NB4 (cell line): ENCODE measurements at regions not wholly inside any gene's neighbourhood (a gene's known extent, or its start where the extent isn't known, plus 50 kb on each side); places are given as distances from the start of the nearest gene placed in this dataset.
A peak's percentile ranks its signal among the peaks of the same experiment; 100 is the strongest.

Experiments used
- DNase-seq: peaks from one replicate; pipeline ENCODE4 v3.0.0; 2010; ENCODE audit warnings: low read depth
- H3K4me3 ChIP-seq: one replicate; pipeline ENCODE4 v1.5.1; 2011; ENCODE audit warnings: mild to moderate bottlenecking, low read depth, low read length, moderate library complexity
- CTCF ChIP-seq: IDR thresholded peaks from one replicate; pipeline ENCODE4 v1.5.1; 2012; ENCODE audit warnings: low read depth, low read length
- MAX ChIP-seq: IDR thresholded peaks from 2 replicates; pipeline ENCODE4 v1.6.1; 2011; ENCODE audit warnings: low read depth, low read length
- MYC ChIP-seq: IDR thresholded peaks from 2 replicates; pipeline ENCODE4 v1.6.1; 2011; ENCODE audit warnings: low read depth, low read length
- POLR2A ChIP-seq: IDR thresholded peaks from 2 replicates; pipeline ENCODE4 v1.6.1; 2011; ENCODE audit warnings: mild to moderate bottlenecking; ENCODE audit not compliant: insufficient read length; ENCODE audit errors: extremely low read depth

DNA sequence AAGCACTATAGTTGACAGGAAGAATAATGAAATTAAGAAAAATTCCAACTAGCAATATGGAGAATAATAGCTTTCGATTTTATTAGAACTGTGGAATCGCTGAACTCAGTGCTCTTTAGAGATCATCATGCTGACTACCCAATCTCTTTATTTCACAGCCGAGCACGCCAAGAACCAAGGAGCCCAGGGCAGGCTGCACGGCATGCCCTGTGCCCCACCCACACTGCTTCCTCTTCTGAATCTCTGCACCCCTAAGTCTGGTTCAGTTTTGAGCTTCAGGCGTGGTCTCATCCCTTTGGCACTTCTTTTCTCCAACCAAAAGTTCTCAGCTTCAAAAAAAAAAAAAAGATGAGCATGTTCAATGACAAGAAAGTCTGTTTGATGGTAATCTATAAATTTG, 92.4 kb upstream of the ZNF800 start:
- no peak overlapping the region for H3K4me3 ChIP-seq
- no peak for DNase-seq
- no peak for TF ChIP-seq MYC
- no peak for TF ChIP-seq POLR2A
- no peak for TF ChIP-seq MAX
- no peak for TF ChIP-seq CTCF

- no peak for DNase-seq
- no peak overlapping the region for H3K4me3 ChIP-seq
- no peak for TF ChIP-seq POLR2A
- TF ChIP-seq MAX = no peak
- TF ChIP-seq MYC = no peak
- TF ChIP-seq CTCF = no peak
These were observed 86.0 kb upstream of the ZNF800 start for GRCh38 chr7:127478461-127478860.

DNA sequence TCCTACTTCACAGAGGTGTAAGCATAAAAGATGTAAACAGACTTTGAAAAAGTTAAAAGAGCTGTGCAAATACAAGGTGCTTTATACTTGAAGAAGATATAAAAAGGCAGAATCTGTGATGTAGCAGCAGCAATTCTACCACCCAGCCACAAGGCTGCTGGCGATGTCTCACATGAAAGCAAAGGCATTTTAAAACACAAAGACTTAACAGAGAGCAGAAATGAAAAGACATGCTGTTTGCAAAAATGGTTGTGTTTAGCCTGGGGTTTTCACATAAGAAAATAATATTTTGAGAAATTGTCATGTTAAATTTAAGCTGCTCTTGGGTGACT, 85.5 kb upstream of the ZNF800 start:
- H3K4me3 ChIP-seq = no peak overlapping the region
- DNase-seq = no peak
- TF ChIP-seq POLR2A = no peak

DNA sequence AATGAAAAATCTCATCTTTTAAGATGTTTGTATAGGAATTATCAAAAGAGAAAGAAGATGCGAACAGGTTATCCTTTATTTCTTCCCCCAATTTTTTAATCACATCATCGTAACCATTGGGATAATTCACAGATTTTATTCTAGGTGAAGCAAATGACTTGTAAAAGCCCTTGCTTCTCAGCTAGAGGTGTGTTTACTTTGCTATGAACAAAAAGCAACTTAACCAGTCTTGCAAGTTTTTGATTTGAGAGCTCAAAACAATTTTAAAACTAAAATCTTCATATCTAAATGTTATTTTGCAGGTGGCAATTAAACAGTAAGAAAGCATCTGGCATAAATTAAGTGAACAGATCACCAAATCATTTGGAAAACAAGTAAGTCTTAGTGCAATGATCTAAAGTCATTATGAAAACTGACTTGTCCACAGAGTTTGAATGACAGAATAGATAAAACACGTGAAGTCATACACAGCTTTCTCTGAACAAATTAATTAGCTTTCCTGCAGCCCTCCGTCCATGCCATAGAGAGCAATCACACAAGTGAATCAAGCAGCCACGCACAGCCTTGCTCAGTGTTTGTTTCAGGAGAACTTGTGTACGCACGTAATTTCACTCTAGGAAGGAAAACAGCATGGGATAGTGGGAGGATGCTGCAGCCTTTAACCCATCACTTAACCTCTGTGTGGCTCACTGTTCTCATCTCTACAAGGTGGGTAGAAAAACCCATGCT, 85.0 kb upstream of the ZNF800 start:
- no peak for DNase-seq
- no peak overlapping the region for H3K4me3 ChIP-seq
- TF ChIP-seq MYC = no peak
- no peak for TF ChIP-seq MAX

DNA sequence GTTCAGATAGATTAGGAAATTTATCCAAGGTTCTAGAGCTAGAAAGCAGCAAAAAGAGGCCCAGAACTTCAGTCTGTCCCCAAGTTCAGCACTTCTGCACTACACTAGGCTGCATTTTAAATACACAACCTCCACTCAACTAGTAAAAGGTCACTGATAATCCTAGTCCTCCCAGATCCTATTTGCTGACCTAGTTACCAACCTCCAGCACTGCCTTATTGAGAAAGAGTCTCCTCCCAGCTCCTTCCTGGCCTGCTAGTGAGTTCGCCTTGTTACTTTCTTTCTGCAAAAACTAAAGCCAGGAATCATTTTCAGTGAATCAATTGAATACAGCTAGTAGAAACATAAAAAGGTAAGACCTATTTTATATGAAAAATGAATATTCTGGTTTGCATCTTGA, 84.1 kb upstream of the ZNF800 start:
- no peak for TF ChIP-seq CTCF
- TF ChIP-seq MYC = no peak
- TF ChIP-seq POLR2A = no peak
- no peak for DNase-seq
- no peak overlapping the region for H3K4me3 ChIP-seq

DNA sequence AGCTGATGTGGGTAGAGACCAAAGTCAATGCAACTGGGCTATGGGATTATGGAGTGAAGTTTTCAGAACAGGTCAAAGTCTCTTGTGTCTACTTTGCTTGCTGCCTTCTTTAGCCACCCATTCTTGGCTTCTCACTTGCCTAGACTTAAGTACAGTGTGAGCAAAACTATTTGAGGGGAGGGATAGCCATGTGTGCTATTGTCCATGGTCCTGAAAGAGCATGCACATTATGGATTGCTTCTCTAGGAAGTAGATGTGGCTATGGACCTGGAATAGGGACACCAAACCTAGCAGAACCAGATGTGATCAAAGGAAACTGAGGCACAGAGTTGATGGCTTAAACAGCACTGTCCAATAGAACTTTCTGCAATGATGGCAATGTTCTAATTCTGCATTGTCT, 81.9 kb upstream of the ZNF800 start:
- peak; percentile 29 for DNase-seq
- no peak overlapping the region for H3K4me3 ChIP-seq
- no peak for TF ChIP-seq CTCF
- no peak for TF ChIP-seq MYC
- TF ChIP-seq MAX = peak; percentile 36; the same call in 1 of the 2 replicates
- TF ChIP-seq POLR2A = no peak

GRCh38 chr7:127473409-127473808, 80.9 kb upstream of the ZNF800 start:
- peak; percentile 16 for DNase-seq
- TF ChIP-seq MYC (no peak), MAX (no peak), POLR2A (no peak), CTCF (no peak)
- H3K4me3 ChIP-seq = no peak overlapping the region
